ENCODE measurements at regions not wholly inside any gene's neighbourhood (a gene's known extent, or its start where the extent isn't known, plus 50 kb on each side); places are given as distances from the start of the nearest gene placed in this dataset.

DNA sequence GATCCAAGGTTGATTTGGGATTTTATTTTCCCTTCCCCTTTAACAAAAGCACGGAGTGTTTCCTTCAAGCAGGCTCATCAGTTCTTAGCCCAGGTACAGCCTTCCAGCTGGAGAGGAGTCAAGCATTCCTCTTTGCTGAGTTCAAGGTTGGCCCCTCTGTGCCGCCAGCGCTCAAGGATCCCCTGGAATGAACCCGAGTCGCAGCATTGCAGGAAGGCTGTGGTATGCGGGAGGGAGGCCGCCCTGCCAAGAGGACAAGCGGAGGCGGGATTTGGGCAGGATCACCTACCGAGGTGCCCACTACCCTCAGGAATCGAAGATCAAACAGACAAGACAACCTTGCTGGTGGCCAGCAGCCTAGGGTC lies 53.9 kb upstream of the NCOR2 start:
- no peak overlapping the region for H2AFZ ChIP-seq (ENCODE audit: low read length)
- H3F3A ChIP-seq (ENCODE audit: insufficient read depth, low read length) = no peaks in the 10 kb centered on the region
- H3K27me3 ChIP-seq (ENCODE audit: insufficient read depth, low read length) = peaks cover 15% of the 10 kb centered on the region
- no peak for TF ChIP-seq EZH2 (IDR thresholded peaks at IDR 0.05; ENCODE audit: borderline replicate concordance, low read length)
- TF ChIP-seq, protein P1, sequence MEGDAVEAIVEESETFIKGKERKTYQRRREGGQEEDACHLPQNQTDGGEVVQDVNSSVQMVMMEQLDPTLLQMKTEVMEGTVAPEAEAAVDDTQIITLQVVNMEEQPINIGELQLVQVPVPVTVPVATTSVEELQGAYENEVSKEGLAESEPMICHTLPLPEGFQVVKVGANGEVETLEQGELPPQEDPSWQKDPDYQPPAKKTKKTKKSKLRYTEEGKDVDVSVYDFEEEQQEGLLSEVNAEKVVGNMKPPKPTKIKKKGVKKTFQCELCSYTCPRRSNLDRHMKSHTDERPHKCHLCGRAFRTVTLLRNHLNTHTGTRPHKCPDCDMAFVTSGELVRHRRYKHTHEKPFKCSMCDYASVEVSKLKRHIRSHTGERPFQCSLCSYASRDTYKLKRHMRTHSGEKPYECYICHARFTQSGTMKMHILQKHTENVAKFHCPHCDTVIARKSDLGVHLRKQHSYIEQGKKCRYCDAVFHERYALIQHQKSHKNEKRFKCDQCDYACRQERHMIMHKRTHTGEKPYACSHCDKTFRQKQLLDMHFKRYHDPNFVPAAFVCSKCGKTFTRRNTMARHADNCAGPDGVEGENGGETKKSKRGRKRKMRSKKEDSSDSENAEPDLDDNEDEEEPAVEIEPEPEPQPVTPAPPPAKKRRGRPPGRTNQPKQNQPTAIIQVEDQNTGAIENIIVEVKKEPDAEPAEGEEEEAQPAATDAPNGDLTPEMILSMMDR (IDR thresholded peaks at IDR 0.05; ENCODE audit: low read length) = no peak
- no peak overlapping the region for H3K9ac ChIP-seq (ENCODE audit: low read length)
- H3K4me3 ChIP-seq (ENCODE audit: low read depth, low read length, poor library complexity, severe bottlenecking) = no peak overlapping the region
- no peaks in the 10 kb centered on the region for H3K79me2 ChIP-seq (ENCODE audit: insufficient read depth, low read length)
- H3K9me3 ChIP-seq (ENCODE audit: low read length) = no peaks in the 10 kb centered on the region
- no peaks in the 10 kb centered on the region for H3K9me2 ChIP-seq (ENCODE audit: low read depth, low read length)
- H3K4me1 ChIP-seq (ENCODE audit: insufficient read depth, low read length, severe bottlenecking) = no peaks in the 10 kb centered on the region
- H4K20me1 ChIP-seq (ENCODE audit: insufficient read depth, low read length) = no peaks in the 10 kb centered on the region
- H3K4me2 ChIP-seq (ENCODE audit: low read length) = no peak overlapping the region
- no peaks in the 10 kb centered on the region for H3K36me3 ChIP-seq (ENCODE audit: insufficient read depth, low read length)
- no peak overlapping the region for H3K27ac ChIP-seq (ENCODE audit: low read depth, low read length, poor library complexity, severe bottlenecking)

- no peaks in the 10 kb centered on the region for H4K20me1 ChIP-seq (ENCODE audit: insufficient read depth, low read length)
- TF ChIP-seq, protein P1 (IDR thresholded peaks at IDR 0.05; ENCODE audit: low read length) = no peak
- TF ChIP-seq EZH2 (IDR thresholded peaks at IDR 0.05; ENCODE audit: borderline replicate concordance, low read length) = no peak
- H3K27ac ChIP-seq (ENCODE audit: low read depth, low read length, poor library complexity, severe bottlenecking) = no peak overlapping the region
- no peak overlapping the region for H3K4me3 ChIP-seq (ENCODE audit: low read depth, low read length, poor library complexity, severe bottlenecking)
- H3K4me1 ChIP-seq (ENCODE audit: insufficient read depth, low read length, severe bottlenecking) = no peaks in the 10 kb centered on the region
- H3K9me2 ChIP-seq (ENCODE audit: low read depth, low read length) = no peaks in the 10 kb centered on the region
- no peak overlapping the region for H3K9ac ChIP-seq (ENCODE audit: low read length)
- H3K4me2 ChIP-seq (ENCODE audit: low read length) = no peak overlapping the region
- no peak overlapping the region for H2AFZ ChIP-seq (ENCODE audit: low read length)
- no peaks in the 10 kb centered on the region for H3K36me3 ChIP-seq (ENCODE audit: insufficient read depth, low read length)
- H3F3A ChIP-seq (ENCODE audit: insufficient read depth, low read length) = no peaks in the 10 kb centered on the region
- H3K27me3 ChIP-seq (ENCODE audit: insufficient read depth, low read length) = peaks cover 15% of the 10 kb centered on the region
- H3K9me3 ChIP-seq (ENCODE audit: low read length) = no peaks in the 10 kb centered on the region
- H3K79me2 ChIP-seq (ENCODE audit: insufficient read depth, low read length) = no peaks in the 10 kb centered on the region
Measured at GRCh38 chr12:124620606-124621295, 53.3 kb upstream of the NCOR2 start.

DNA sequence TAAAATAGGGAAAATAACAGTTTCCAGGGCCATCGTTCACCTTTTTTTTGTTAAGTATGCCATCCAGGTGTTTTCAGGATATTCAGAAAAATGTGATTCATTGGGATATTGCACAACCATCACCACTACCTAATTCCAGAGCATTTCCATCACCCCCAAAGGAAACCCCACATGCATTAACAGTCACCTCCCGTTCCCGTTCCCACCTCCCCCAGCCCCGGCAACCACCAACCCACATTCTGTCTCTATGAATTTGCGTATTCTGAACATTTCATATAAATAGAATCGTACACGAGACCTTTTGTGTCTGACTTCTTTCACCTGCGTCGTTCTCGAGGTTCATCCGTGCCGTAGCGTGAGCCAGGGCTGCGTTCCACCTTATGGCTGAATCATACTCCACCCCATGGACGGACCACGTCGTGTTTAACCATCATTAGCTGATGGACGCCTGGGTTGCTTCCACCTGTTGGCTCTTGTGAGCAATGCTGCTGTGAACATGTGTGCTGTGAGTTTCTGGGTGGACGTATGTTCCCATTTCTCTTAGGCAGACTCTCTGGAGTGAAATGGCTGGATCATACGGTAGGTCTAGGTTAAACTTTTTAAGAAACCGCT lies 51.0 kb upstream of the NCOR2 start:
- H3K27me3 ChIP-seq (ENCODE audit: insufficient read depth, low read length) = peaks cover 14% of the 10 kb centered on the region
- no peaks in the 10 kb centered on the region for H3K4me1 ChIP-seq (ENCODE audit: insufficient read depth, low read length, severe bottlenecking)
- no peaks in the 10 kb centered on the region for H4K20me1 ChIP-seq (ENCODE audit: insufficient read depth, low read length)
- no peaks in the 10 kb centered on the region for H3F3A ChIP-seq (ENCODE audit: insufficient read depth, low read length)
- H3K36me3 ChIP-seq (ENCODE audit: insufficient read depth, low read length) = no peaks in the 10 kb centered on the region
- H3K9ac ChIP-seq (ENCODE audit: low read length) = no peak overlapping the region
- H3K9me3 ChIP-seq (ENCODE audit: low read length) = no peaks in the 10 kb centered on the region
- H3K9me2 ChIP-seq (ENCODE audit: low read depth, low read length) = no peaks in the 10 kb centered on the region
- TF ChIP-seq EZH2 (IDR thresholded peaks at IDR 0.05; ENCODE audit: borderline replicate concordance, low read length) = no peak
- TF ChIP-seq, protein P1 (IDR thresholded peaks at IDR 0.05; ENCODE audit: low read length) = no peak
- H2AFZ ChIP-seq (ENCODE audit: low read length) = no peak overlapping the region
- no peaks in the 10 kb centered on the region for H3K79me2 ChIP-seq (ENCODE audit: insufficient read depth, low read length)
- H3K27ac ChIP-seq (ENCODE audit: low read depth, low read length, poor library complexity, severe bottlenecking) = no peak overlapping the region
- no peak overlapping the region for H3K4me3 ChIP-seq (ENCODE audit: low read depth, low read length, poor library complexity, severe bottlenecking)
- H3K4me2 ChIP-seq (ENCODE audit: low read length) = no peak overlapping the region

All from OCI-LY1 (cell line).